ENCODE measurements at regions not wholly inside any gene's neighbourhood (a gene's known extent, or its start where the extent isn't known, plus 50 kb on each side); places are given as distances from the start of the nearest gene placed in this dataset.
"Not testable (repeated sequence)": the region's sequence is repeated elsewhere in the genome, so short reads cannot be mapped to it uniquely, and the experiment has no call there.

DNA sequence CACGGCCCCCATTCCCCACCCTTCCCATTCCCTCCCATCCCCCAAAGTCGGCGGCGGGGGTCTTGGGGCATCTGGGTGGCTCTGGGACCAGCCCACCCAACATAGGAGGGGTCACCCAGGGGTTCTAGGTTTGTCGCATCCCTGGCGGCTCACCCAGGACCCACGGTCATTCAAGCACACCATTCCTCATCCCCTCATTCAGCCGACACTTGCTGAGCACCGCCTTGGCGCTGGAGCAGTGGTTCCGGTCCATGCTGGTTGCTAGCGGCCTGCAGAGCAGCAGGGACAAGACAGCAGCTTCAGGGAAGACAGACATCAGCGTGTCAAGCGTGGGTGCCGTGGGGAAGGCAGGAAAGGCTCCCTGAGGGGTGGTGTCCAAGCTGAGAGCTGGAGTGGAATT is 50.5 kb upstream of the OTOS start:
- Mint-ChIP-seq H3K27me3 (ENCODE audit: insufficient read depth) (peaks cover 72% of the 10 kb centered on the region), H3K27ac (no peak overlapping the region), H3K4me3 (no peak overlapping the region), H3K4me1 (ENCODE audit: low read depth) (no peaks in the 10 kb centered on the region), H3K36me3 (ENCODE audit: low read depth) (peaks cover 9% of the 10 kb centered on the region; the same call in 1 of the 2 replicates), H3K9me3 (peaks cover 25% of the 10 kb centered on the region)
- no peak for DNase-seq
- TF ChIP-seq, protein P1, sequence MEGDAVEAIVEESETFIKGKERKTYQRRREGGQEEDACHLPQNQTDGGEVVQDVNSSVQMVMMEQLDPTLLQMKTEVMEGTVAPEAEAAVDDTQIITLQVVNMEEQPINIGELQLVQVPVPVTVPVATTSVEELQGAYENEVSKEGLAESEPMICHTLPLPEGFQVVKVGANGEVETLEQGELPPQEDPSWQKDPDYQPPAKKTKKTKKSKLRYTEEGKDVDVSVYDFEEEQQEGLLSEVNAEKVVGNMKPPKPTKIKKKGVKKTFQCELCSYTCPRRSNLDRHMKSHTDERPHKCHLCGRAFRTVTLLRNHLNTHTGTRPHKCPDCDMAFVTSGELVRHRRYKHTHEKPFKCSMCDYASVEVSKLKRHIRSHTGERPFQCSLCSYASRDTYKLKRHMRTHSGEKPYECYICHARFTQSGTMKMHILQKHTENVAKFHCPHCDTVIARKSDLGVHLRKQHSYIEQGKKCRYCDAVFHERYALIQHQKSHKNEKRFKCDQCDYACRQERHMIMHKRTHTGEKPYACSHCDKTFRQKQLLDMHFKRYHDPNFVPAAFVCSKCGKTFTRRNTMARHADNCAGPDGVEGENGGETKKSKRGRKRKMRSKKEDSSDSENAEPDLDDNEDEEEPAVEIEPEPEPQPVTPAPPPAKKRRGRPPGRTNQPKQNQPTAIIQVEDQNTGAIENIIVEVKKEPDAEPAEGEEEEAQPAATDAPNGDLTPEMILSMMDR (IDR thresholded peaks at IDR 0.05) = no peak

DNA sequence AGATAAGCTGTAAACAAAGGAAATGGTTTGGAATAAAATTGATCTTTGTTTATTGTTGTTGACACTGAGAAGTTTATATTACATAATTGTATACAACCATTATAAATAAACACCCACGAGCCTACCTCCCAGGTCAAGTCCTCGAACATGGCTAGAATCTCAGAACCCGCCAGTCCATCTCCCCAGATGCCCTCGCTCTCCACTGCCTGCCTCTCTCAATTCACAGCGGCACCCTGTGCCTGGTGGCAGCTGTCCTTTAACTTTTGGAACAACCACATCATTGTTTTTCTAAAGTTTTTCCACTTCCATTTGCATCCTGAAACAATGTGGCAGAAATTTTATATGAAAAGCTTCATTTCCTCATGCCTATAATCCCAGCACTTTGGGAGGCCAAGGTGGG is 52.2 kb upstream of the OTOS start:
- H3K4me3 Mint-ChIP-seq = no peak overlapping the region
- peaks cover 8% of the 10 kb centered on the region; the same call in 1 of the 2 replicates for H3K36me3 Mint-ChIP-seq (ENCODE audit: low read depth)
- peaks cover 15% of the 10 kb centered on the region for H3K9me3 Mint-ChIP-seq
- H3K27ac Mint-ChIP-seq = no peak overlapping the region
- peaks cover 69% of the 10 kb centered on the region for H3K27me3 Mint-ChIP-seq (ENCODE audit: insufficient read depth)
- no peaks in the 10 kb centered on the region for H3K4me1 Mint-ChIP-seq (ENCODE audit: low read depth)
- no peak for DNase-seq
- TF ChIP-seq, protein P1 (IDR thresholded peaks at IDR 0.05) = no peak

DNA sequence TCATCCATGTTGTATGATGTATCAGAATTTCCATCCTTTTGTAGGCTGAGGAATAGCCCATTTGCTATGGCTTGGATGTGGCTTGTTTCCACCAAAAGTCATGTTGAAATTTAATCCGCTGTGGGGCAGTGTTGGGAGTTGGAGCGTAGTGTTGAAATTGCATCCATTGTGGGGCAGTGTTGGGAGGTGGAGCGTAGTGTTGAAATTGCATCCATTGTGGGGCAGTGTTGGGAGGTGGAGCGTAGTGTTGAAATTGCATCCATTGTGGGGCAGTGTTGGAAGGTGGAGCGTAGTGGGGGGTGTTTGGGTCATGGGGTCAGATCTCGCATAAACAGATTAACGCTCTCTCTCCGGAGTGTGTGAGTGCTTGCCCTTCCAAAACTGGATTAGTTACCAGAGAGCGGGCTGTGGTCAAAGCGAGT is 53.9 kb upstream of the OTOS start:
- not testable (repeated sequence) for H3K4me3 Mint-ChIP-seq; H3K9me3 Mint-ChIP-seq; H3K4me1 Mint-ChIP-seq (ENCODE audit: low read depth); DNase-seq; H3K36me3 Mint-ChIP-seq (ENCODE audit: low read depth); H3K27ac Mint-ChIP-seq
- H3K27me3 Mint-ChIP-seq (ENCODE audit: insufficient read depth) = peaks cover 53% of the 10 kb centered on the region

DNA sequence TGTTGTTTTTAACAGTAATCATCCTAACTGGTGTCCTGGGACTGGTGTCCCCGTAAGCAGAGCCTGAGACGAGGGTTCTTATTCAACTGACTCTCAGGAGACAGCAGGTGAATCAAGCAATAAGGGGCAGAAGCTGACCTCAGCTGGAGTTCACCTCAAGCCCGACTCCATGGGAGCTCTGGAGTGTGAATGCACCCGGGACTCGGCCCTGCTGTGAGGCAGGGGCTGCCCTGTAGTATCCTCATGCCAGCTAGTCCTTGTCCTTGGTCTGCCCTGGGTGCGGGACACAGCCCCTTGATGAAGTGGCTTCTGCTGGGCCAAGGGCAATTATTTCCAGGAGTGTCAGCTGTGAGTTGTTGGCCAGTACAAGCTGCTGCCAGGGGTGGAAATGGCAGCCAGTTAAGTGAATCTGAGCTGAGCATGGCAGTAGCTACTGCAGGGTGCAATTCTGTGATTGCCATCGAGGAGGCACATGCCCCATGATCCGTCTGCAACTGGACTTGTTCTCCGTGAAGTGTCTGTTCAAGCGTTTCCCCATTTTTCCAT is 54.9 kb upstream of the OTOS start:
- Mint-ChIP-seq H3K9me3 (no peaks in the 10 kb centered on the region), H3K27ac (no peak overlapping the region), H3K4me1 (ENCODE audit: low read depth) (no peaks in the 10 kb centered on the region), H3K4me3 (no peak overlapping the region), H3K36me3 (ENCODE audit: low read depth) (no peaks in the 10 kb centered on the region), H3K27me3 (ENCODE audit: insufficient read depth) (peaks cover 52% of the 10 kb centered on the region)
- TF ChIP-seq, protein P1 (IDR thresholded peaks at IDR 0.05) = no peak
- DNase-seq = no peak

DNA sequence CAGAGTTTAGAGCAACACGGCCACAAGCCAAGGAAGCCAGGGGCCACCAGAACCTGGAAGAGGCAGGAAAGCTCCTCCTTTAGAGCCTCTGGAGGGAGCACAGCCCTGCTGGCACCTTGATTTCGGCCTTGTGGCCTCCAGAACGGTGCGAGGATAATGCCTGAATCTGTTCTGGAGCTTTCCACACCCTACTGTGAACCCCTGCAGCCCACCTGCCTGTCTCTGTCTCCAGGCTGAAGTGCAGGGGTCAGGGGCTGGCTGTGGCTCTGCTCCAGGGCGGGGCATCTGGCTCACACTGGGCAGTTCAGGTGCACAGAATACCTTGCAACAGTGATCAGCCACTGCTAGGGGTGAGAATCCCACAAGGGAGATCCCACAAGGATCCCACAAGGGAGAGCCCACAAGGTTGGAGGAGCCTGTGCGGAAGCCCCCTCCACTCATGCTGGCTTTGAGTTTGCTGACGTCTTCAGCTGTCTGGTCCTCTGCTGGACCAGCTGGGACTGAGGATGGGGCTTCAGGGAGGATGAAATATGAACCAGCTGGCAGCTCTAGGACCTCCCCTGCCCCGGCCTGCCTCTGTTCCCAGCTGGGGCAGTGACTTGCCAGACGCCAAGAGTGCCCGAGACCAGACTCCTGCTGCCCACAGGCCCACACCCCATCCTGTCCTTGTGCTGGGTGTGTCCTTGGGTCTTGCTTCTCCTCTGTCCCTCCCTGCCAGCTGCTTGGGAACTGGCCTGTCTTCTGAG is 56.4 kb upstream of the OTOS start:
- H3K4me1 Mint-ChIP-seq (ENCODE audit: low read depth) = no peaks in the 10 kb centered on the region
- TF ChIP-seq, protein P1 (IDR thresholded peaks at IDR 0.05) = no peak
- DNase-seq = no peak
- H3K4me3 Mint-ChIP-seq = no peak overlapping the region
- no peaks in the 10 kb centered on the region for H3K36me3 Mint-ChIP-seq (ENCODE audit: low read depth)
- no peak overlapping the region for H3K27ac Mint-ChIP-seq
- no peaks in the 10 kb centered on the region for H3K9me3 Mint-ChIP-seq
- H3K27me3 Mint-ChIP-seq (ENCODE audit: insufficient read depth) = peaks cover 46% of the 10 kb centered on the region

GRCh38 chr2:240197462-240198139 is 57.1 kb upstream of the OTOS start:
- Mint-ChIP-seq H3K27me3 (ENCODE audit: insufficient read depth) (peaks cover 39% of the 10 kb centered on the region), H3K4me1 (ENCODE audit: low read depth) (no peaks in the 10 kb centered on the region), H3K9me3 (no peaks in the 10 kb centered on the region)

More at GRCh38 chr2:240197462-240198139, 57.1 kb upstream of the OTOS start:
- Mint-ChIP-seq H3K27ac (no peak overlapping the region), H3K4me3 (no peak overlapping the region), H3K36me3 (ENCODE audit: low read depth) (no peaks in the 10 kb centered on the region)
- no peak for DNase-seq
- TF ChIP-seq, protein P1 (IDR thresholded peaks at IDR 0.05) = no peak
